IMR-90 (cell line): ENCODE measurements at regions not wholly inside any gene's neighbourhood (a gene's known extent, or its start where the extent isn't known, plus 50 kb on each side); places are given as distances from the start of the nearest gene placed in this dataset.

ENCODE experiments used
- ATAC-seq: fragments of 200-7000 bp; cut with Tn5 transposase; 2 replicates; pipeline ENCODE4 v1.9.1; 2020; ENCODE audit warnings: low read depth, mild to moderate bottlenecking, moderate library complexity
- BruUV-seq: library from RNA; stranded (reverse); fragments of 400-500 nt; replicated peaks from 2 replicates; lab custom pipeline; 2021; lab: Mats Ljungman, UMichigan
- CTCF ChIA-PET: fragments of 300-600 bp; formaldehyde crosslinking; extraction: SDS; loops from one replicate; lab custom pipeline; 2021; ENCODE audit warnings: antibody characterized with exemption; lab: Yijun Ruan, JAX
- POLR2A ChIA-PET: fragments of 300-600 bp; sonication (Branson Sonifier 250); formaldehyde crosslinking; loops from one replicate; lab custom pipeline; 2022; ENCODE audit warnings: antibody characterized with exemption; ENCODE audit not compliant: unreplicated experiment; lab: Charles Lee
- DNase-seq: peaks from one replicate; pipeline ENCODE4 v3.0.0; 2013
- H2AFZ ChIP-seq: replicated peaks from 2 replicates; pipeline ENCODE3; 2013; ENCODE audit warnings: low read length, mild to moderate bottlenecking; ENCODE audit not compliant: poor library complexity
- H2AK5ac ChIP-seq: 2 replicates; pipeline ENCODE4 v1.6.1; 2013; ENCODE audit warnings: low read depth, low read length, inconsistent platforms
- H2AK9ac ChIP-seq: replicated peaks from 2 replicates; pipeline ENCODE3; 2013; ENCODE audit warnings: mild to moderate bottlenecking, low read depth, low read length, moderate library complexity; ENCODE audit not compliant: poor library complexity
- H2BK120ac ChIP-seq: 2 replicates; pipeline ENCODE4 v1.6.1; 2013; ENCODE audit warnings: low read depth, low read length, inconsistent platforms
- H2BK15ac ChIP-seq: 3 replicates; pipeline ENCODE4 v1.6.1; 2013; ENCODE audit warnings: low read depth, low read length, inconsistent platforms
- H2BK20ac ChIP-seq: 2 replicates; pipeline ENCODE4 v1.6.1; 2013; ENCODE audit warnings: low read depth, mild to moderate bottlenecking, inconsistent platforms, low read length, moderate library complexity
- H2BK5ac ChIP-seq: 2 replicates; pipeline ENCODE4 v1.6.1; 2013; ENCODE audit warnings: mild to moderate bottlenecking, low read depth, low read length, inconsistent platforms; ENCODE audit not compliant: poor library complexity, severe bottlenecking
- H3K14ac ChIP-seq: replicated peaks from 2 replicates; pipeline ENCODE4 v1.6.1; 2013; ENCODE audit warnings: low read depth, low read length, inconsistent platforms
- H3K18ac ChIP-seq: 2 replicates; pipeline ENCODE4 v1.6.1; 2013; ENCODE audit warnings: low read depth, low read length, control low read depth
- H3K23ac ChIP-seq: 2 replicates; pipeline ENCODE4 v1.6.1; 2013; ENCODE audit warnings: low read depth, low read length, inconsistent platforms
- H3K27ac ChIP-seq: 2 replicates; pipeline ENCODE4 v1.5.1; 2013; ENCODE audit warnings: mild to moderate bottlenecking, control low read depth, low read length; ENCODE audit not compliant: insufficient read depth
- H3K27me3 ChIP-seq: 2 replicates; pipeline ENCODE4 v1.6.1; 2013; ENCODE audit warnings: low read length; ENCODE audit not compliant: control insufficient read depth, insufficient read depth
- H3K36me3 ChIP-seq: 2 replicates; pipeline ENCODE4 v1.6.1; 2013; ENCODE audit warnings: low read length, mixed read lengths; ENCODE audit not compliant: control insufficient read depth, insufficient read depth
- H3K4ac ChIP-seq: 2 replicates; pipeline ENCODE4 v1.6.1; 2013; ENCODE audit warnings: low read depth, low read length, inconsistent platforms
- H3K4me1 ChIP-seq: 2 replicates; pipeline ENCODE4 v1.6.1; 2013; ENCODE audit warnings: low read length, mixed read lengths; ENCODE audit not compliant: control insufficient read depth, insufficient read depth
- H3K4me2 ChIP-seq: 2 replicates; pipeline ENCODE4 v1.6.1; 2013; ENCODE audit warnings: low read depth, mild to moderate bottlenecking, control low read depth, low read length, moderate library complexity
- H3K4me3 ChIP-seq: 2 replicates; pipeline ENCODE4 v1.5.1; 2013; ENCODE audit warnings: low read depth, mild to moderate bottlenecking, control low read depth, low read length, moderate library complexity; ENCODE audit not compliant: insufficient read depth
- H3K56ac ChIP-seq: 2 replicates; pipeline ENCODE4 v1.6.1; 2013; ENCODE audit warnings: low read length, inconsistent platforms; ENCODE audit not compliant: insufficient read depth; ENCODE audit errors: extremely low read depth
- H3K79me1 ChIP-seq, 2 experiments: 2 replicates each; pipeline ENCODE4 v1.6.1; 2013; ENCODE audit warnings: low read length in 2 of 2, inconsistent platforms in 1 of 2, low read depth in 1 of 2
- H3K9ac ChIP-seq: 2 replicates; pipeline ENCODE4 v1.6.1; 2013; ENCODE audit warnings: low read depth, low read length, control low read depth
- H3K9me1 ChIP-seq: 2 replicates; pipeline ENCODE4 v1.6.1; 2013; ENCODE audit warnings: low read length, inconsistent platforms; ENCODE audit not compliant: insufficient read depth
- H3K9me3 ChIP-seq: 2 replicates; pipeline ENCODE4 v1.6.1; 2013; ENCODE audit warnings: low read length; ENCODE audit not compliant: control insufficient read depth, insufficient read depth
- H4K20me1 ChIP-seq: 2 replicates; pipeline ENCODE4 v1.6.1; 2013; ENCODE audit warnings: low read length, inconsistent platforms; ENCODE audit not compliant: insufficient read depth
- H4K5ac ChIP-seq: 2 replicates; pipeline ENCODE4 v1.6.1; 2013; ENCODE audit warnings: mild to moderate bottlenecking, low read depth, low read length, control low read depth
- H4K8ac ChIP-seq, 2 experiments: 2 replicates each; pipeline ENCODE4 v1.6.1; 2013; ENCODE audit warnings: low read depth in 2 of 2, low read length in 2 of 2, control low read depth in 1 of 2, inconsistent platforms in 1 of 2
- H4K91ac ChIP-seq: 2 replicates; pipeline ENCODE4 v1.6.1; 2013; ENCODE audit warnings: low read depth, low read length, inconsistent platforms; ENCODE audit not compliant: insufficient read depth
- MAFK ChIP-seq: IDR thresholded peaks from 2 replicates; pipeline ENCODE4 v1.6.1; 2012; ENCODE audit warnings: low read depth, low read length, improper control_type of control experiment
- MXI1 ChIP-seq: IDR thresholded peaks from 2 replicates; pipeline ENCODE4 v1.6.1; 2012; ENCODE audit warnings: low read depth, mild to moderate bottlenecking, low read length, moderate library complexity, borderline replicate concordance
- USF2 ChIP-seq: fragments of 150-350 bp; IDR thresholded peaks from 2 replicates; pipeline ENCODE4 v1.6.1; 2017; ENCODE audit warnings: mild to moderate bottlenecking, antibody characterized with exemption, low read length, low read depth
- dilution Hi-C: fragments of 300-500 bp; cut with HindIII; formaldehyde crosslinking; loops from one replicate; pipeline ENCODE4 v1.14.3; 2018; ENCODE audit warnings: low sequenced_read_pairs; ENCODE audit not compliant: unreplicated experiment
- in situ Hi-C: fragments of 300-500 bp; cut with MboI; formaldehyde crosslinking; loops from 3 replicates; pipeline ENCODE4 v1.14.3; 2019; ENCODE audit warnings: low sequenced_read_pairs, inconsistent platforms, mixed read lengths
- intact Hi-C: fragments of 100-400 bp; cut with micrococcal nuclease; formaldehyde crosslinking; loops from 2 replicates; pipeline ENCODE4 v1.10.0; 2022

- Histone ChIP-seq H3K4me2 (no peak overlapping the region), H2BK120ac (no peak overlapping the region), H2BK20ac (no peak overlapping the region), H2BK15ac (no peak overlapping the region), H4K91ac (no peak overlapping the region), H3K56ac (no peak overlapping the region), H4K8ac (no peak overlapping the region), H3K9me1 (no peaks in the 10 kb centered on the region), H3K18ac (no peak overlapping the region), H3K27me3 (no peaks in the 10 kb centered on the region), H2AK9ac (no peak overlapping the region), H2AK5ac (no peak overlapping the region), H3K4me3 (no peak overlapping the region), H3K4ac (no peak overlapping the region), H3K9ac (no peak overlapping the region), H3K27ac (no peak overlapping the region), H4K20me1 (no peaks in the 10 kb centered on the region), H2BK5ac (no peak overlapping the region), H2AFZ (no peak overlapping the region), H3K9me3 (0 out of 2 replicates have a peak, but pooled peaks cover 2% of the 10 kb centered on the region), H3K36me3 (no peaks in the 10 kb centered on the region), H3K14ac (no peak overlapping the region), H3K23ac (no peak overlapping the region), H4K5ac (no peak overlapping the region), H3K4me1 (no peaks in the 10 kb centered on the region; the same call in 1 of the 2 replicates), H3K79me1 (no peaks in the 10 kb centered on the region)
- POLR2A ChIA-PET, result no interaction called here
- DNase-seq (no peak), ATAC-seq (no peak)
- BruUV-seq, result no TSS peak
- intact Hi-C loops, result no loop called here
- dilution Hi-C loops, result no loop called here
- CTCF ChIA-PET, result no interaction called here
- TF ChIP-seq MXI1, result no peak
- no peak for TF ChIP-seq MAFK
- no peak for TF ChIP-seq USF2
- in situ Hi-C loops, result no loop called here
Measured at GRCh38 chr2:160878618-160879017, 281.6 kb upstream of the TANK start.
